Activated CD4-positive, alpha-beta memory T cell treated with anti-CD3 and anti-CD28 coated beads for 36 hours (primary cell): ENCODE measurements at regions not wholly inside any gene's neighbourhood (a gene's known extent, or its start where the extent isn't known, plus 50 kb on each side); places are given as distances from the start of the nearest gene placed in this dataset.

Experiments used
- CTCF ChIA-PET: fragments of 350-600 bp; sonication (Branson Sonifier 250); formaldehyde crosslinking; loops from one replicate; lab custom pipeline; 2021; ENCODE audit warnings: antibody characterized with exemption, inconsistent platforms; lab: Charles Lee
- POLR2A ChIA-PET: fragments of 350-600 bp; sonication (Branson Sonifier 250); formaldehyde crosslinking; loops from one replicate; lab custom pipeline; 2021; ENCODE audit warnings: antibody characterized with exemption; lab: Charles Lee
- DNase-seq: peaks from one replicate; pipeline ENCODE4 v3.0.0-alpha.2; 2020
- H3K27ac Mint-ChIP-seq: one replicate; pipeline ENCODE4 v1.8.0; 2021; ENCODE audit warnings: mixed read lengths
- H3K27me3 Mint-ChIP-seq: one replicate; pipeline ENCODE4 v1.8.0; 2021; ENCODE audit warnings: mixed read lengths
- H3K36me3 Mint-ChIP-seq: one replicate; pipeline ENCODE4 v1.8.0; 2021; ENCODE audit warnings: mixed read lengths
- H3K4me1 Mint-ChIP-seq: one replicate; pipeline ENCODE4 v1.8.0; 2021; ENCODE audit warnings: low read depth, mixed read lengths
- H3K4me3 Mint-ChIP-seq: one replicate; pipeline ENCODE4 v1.8.0; 2021; ENCODE audit warnings: mild to moderate bottlenecking, mixed read lengths
- H3K9me3 Mint-ChIP-seq: one replicate; pipeline ENCODE4 v1.8.0; 2021; ENCODE audit warnings: mixed read lengths
- intact Hi-C: fragments of 100-400 bp; cut with micrococcal nuclease; formaldehyde crosslinking; loops from one replicate; pipeline ENCODE4 v1.15.1; 2023

GRCh38 chr12:107336695-107337094, 243.3 kb upstream of the CRY1 start:
- ChIA-PET CTCF (interaction anchor here (1.0 kb wide), 1 partner anchor 66 kb away, joined by 3 read pairs; no protein-coding TSS in a partner anchor), POLR2A (no interaction called here)

GRCh38 chr12:107337346-107338095, 244.2 kb upstream of the CRY1 start:
- CTCF ChIA-PET: interaction anchor here (1.0 kb wide), 1 partner anchor 65 kb away, joined by 3 read pairs; no protein-coding TSS in a partner anchor
- intact Hi-C loops: loop anchor here (1.0 to 2.0 kb wide), 2 partner anchors 8 to 17 kb away; no protein-coding TSS in a partner anchor
- POLR2A ChIA-PET: no interaction called here
- Mint-ChIP-seq H3K9me3 (no peaks in the 10 kb centered on the region), H3K4me1 (peaks cover 44% of the 10 kb centered on the region), H3K27ac (peak overlapping the region; percentile 50), H3K4me3 (no peak overlapping the region), H3K27me3 (no peaks in the 10 kb centered on the region), H3K36me3 (no peaks in the 10 kb centered on the region)
- peak; percentile 54 for DNase-seq

More at GRCh38 chr12:107336695-107337094, 243.3 kb upstream of the CRY1 start:
- Mint-ChIP-seq H3K27me3 (no peaks in the 10 kb centered on the region), H3K9me3 (no peaks in the 10 kb centered on the region), H3K27ac (no peak overlapping the region), H3K4me3 (no peak overlapping the region), H3K4me1 (peaks cover 49% of the 10 kb centered on the region), H3K36me3 (no peaks in the 10 kb centered on the region)
- intact Hi-C loops: loop anchor here (1.0 to 2.0 kb wide), 2 partner anchors 7 to 16 kb away; no protein-coding TSS in a partner anchor
- DNase-seq: no peak

- ChIA-PET CTCF (no interaction called here), POLR2A (interaction anchor here (0.6 kb wide), 1 partner anchor 1091 kb away, joined by 3 read pairs; no protein-coding TSS in a partner anchor)
- peaks cover 3% of the 10 kb centered on the region for H3K36me3 Mint-ChIP-seq
- H3K9me3 Mint-ChIP-seq: no peaks in the 10 kb centered on the region
- H3K4me3 Mint-ChIP-seq: no peak overlapping the region
- peaks cover 33% of the 10 kb centered on the region for H3K4me1 Mint-ChIP-seq
- H3K27me3 Mint-ChIP-seq: no peaks in the 10 kb centered on the region
- no peak overlapping the region for H3K27ac Mint-ChIP-seq
- intact Hi-C loops: no loop called here
- DNase-seq: no peak
Measured at GRCh38 chr12:107339487-107339886, 246.1 kb upstream of the CRY1 start.

GRCh38 chr12:107339932-107340331, 246.6 kb upstream of the CRY1 start:
- Mint-ChIP-seq H3K36me3 (peaks cover 3% of the 10 kb centered on the region), H3K4me3 (no peak overlapping the region), H3K27me3 (no peaks in the 10 kb centered on the region), H3K4me1 (peaks cover 31% of the 10 kb centered on the region), H3K9me3 (no peaks in the 10 kb centered on the region), H3K27ac (no peak overlapping the region)
- DNase-seq: no peak
- ChIA-PET POLR2A (no interaction called here), CTCF (no interaction called here)
- intact Hi-C loops: no loop called here

DNA sequence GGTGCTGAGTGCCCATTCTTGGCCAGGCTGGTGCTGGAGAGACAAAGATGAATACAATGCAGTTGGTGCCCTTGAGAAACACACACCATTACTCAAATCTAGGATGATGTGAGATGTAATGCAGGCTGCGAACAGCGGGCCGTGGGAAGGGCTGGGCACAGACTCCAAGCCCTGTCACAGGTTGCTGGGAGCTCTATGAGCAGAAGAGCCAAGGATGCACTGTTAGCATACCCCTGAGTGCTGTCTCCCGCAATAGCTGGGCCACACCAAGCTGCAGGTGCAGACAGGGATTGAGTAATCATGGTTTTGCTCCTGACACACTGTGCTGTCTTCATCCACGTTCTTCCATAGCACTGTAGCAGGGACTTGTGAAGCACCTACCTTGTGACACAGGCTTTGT, 247.5 kb upstream of the CRY1 start:
- DNase-seq: no peak
- Mint-ChIP-seq H3K4me1 (peaks cover 33% of the 10 kb centered on the region), H3K9me3 (no peaks in the 10 kb centered on the region), H3K27ac (no peak overlapping the region), H3K27me3 (no peaks in the 10 kb centered on the region), H3K36me3 (peaks cover 4% of the 10 kb centered on the region), H3K4me3 (no peak overlapping the region)
- CTCF ChIA-PET: no interaction called here
- POLR2A ChIA-PET: no interaction called here
- intact Hi-C loops: no loop called here

DNA sequence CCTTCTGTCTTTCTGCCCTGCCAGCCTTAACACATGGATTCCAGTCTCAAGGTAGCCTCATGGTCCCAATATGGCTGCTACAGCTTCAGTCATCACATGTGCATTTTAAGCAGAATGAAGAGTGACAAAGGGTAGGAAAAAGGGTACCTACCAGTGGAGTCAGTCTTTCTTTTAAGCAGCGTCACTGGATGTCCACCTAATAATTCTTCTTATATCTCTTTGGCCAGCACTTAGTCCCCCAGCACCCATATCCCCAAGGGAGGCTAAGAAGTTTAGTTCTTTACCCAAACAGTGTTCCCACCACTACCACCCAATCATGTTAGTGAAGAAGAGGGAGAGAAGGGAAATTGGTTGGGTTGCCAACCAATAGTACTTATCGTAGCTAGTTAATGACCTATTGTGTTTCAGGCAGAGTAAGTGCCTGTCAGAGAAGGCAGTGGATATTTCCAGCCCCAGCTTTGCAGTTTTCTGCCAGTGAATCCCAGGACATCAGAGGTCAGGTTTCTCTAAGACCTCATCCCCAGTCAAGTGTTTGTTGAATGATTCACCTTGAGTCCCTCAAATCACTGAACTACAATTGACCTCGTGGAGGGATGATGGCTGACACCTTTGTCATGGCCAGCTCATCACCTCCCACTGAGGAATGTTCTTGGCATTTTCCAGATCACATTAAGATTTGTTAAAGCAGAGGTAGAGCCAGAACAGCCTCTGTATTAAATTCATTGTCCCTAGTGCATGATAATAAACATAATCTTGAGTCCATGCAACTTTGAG, 250.9 kb upstream of the CRY1 start:
- H3K36me3 Mint-ChIP-seq: peaks cover 10% of the 10 kb centered on the region
- H3K4me1 Mint-ChIP-seq: peaks cover 20% of the 10 kb centered on the region
- H3K27me3 Mint-ChIP-seq: no peaks in the 10 kb centered on the region
- ChIA-PET POLR2A (no interaction called here), CTCF (interaction anchor here (1.2 kb wide), 2 partner anchors 58 to 61 kb away, joined by 3 to 4 read pairs; no protein-coding TSS in a partner anchor)
- DNase-seq: no peak
- intact Hi-C loops: no loop called here
- H3K27ac Mint-ChIP-seq: no peak overlapping the region
- peaks cover 6% of the 10 kb centered on the region for H3K9me3 Mint-ChIP-seq
- no peak overlapping the region for H3K4me3 Mint-ChIP-seq

- ChIA-PET POLR2A (no interaction called here), CTCF (no interaction called here)
- Mint-ChIP-seq H3K4me3 (no peak overlapping the region), H3K27ac (no peak overlapping the region), H3K9me3 (peaks cover 6% of the 10 kb centered on the region), H3K4me1 (peaks cover 23% of the 10 kb centered on the region), H3K27me3 (no peaks in the 10 kb centered on the region), H3K36me3 (peaks cover 10% of the 10 kb centered on the region)
- intact Hi-C loops: no loop called here
- DNase-seq: no peak
Measured at GRCh38 chr12:107347261-107347660, 253.9 kb upstream of the CRY1 start.

DNA sequence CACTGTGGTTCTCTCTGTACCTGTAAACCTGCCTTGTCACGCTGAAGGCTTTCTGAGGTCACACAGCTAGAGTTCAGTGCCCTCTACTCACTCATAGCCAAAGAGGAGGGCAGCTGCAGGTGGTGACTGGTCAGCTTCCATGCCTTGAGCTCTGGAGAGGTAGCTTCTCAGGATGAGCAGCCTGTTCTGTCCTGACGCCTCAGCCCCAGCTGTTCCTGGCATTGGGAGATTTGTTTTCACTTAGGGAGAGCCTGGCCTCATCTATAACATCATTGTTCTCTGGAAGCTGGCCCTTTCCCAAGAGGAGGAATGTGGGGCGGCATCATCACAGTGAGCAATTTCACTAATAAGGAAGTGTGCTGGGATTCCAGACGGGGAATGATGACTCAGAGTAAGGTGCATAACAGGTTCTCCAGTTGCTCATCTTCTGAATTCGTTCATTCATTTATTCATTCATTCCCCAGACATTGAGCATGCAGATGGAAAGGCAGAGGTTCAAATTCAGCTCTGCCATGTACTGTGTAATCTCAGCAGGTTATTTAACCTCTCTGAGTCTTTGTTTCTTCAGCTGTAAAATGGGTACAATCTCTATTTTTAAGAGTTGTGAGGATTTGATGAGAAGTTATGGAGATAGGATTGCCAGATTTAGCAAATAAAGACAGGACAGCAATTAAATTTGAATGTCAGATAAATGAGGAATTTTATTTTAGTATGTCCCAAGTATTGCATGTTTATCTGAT, 255.8 kb upstream of the CRY1 start:
- no peaks in the 10 kb centered on the region for H3K27me3 Mint-ChIP-seq
- no peak for DNase-seq
- POLR2A ChIA-PET: interaction anchor here (0.6 kb wide), 1 partner anchor 19 kb away, joined by 3 read pairs; no protein-coding TSS in a partner anchor
- CTCF ChIA-PET: no interaction called here
- intact Hi-C loops: no loop called here
- peaks cover 33% of the 10 kb centered on the region for H3K4me1 Mint-ChIP-seq
- H3K36me3 Mint-ChIP-seq: peaks cover 7% of the 10 kb centered on the region
- no peak overlapping the region for H3K4me3 Mint-ChIP-seq
- no peak overlapping the region for H3K27ac Mint-ChIP-seq
- peaks cover 6% of the 10 kb centered on the region for H3K9me3 Mint-ChIP-seq

DNA sequence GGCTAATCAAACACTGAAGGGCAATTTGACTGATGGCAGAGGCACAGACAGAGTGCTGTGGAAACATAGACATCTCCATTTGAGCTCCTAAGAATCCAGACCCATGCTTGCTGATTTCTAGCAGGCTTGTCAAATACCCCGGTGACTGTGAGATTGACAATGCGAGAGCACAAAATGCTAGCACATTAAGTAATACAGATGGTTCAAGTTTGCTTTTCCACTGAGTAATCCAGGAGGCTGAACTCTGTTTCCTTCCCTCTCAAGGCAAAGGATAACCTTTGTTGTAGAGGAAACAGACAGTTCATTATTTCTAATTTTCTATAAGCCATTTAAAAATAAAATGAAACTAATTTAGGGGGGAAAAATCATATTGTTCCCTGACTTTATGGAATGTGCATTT, 256.5 kb upstream of the CRY1 start:
- intact Hi-C loops: no loop called here
- ChIA-PET CTCF (no interaction called here), POLR2A (no interaction called here)
- H3K27me3 Mint-ChIP-seq: no peaks in the 10 kb centered on the region
- no peak overlapping the region for H3K27ac Mint-ChIP-seq
- H3K9me3 Mint-ChIP-seq: peaks cover 6% of the 10 kb centered on the region
- H3K4me1 Mint-ChIP-seq: peaks cover 34% of the 10 kb centered on the region
- H3K36me3 Mint-ChIP-seq: peaks cover 7% of the 10 kb centered on the region
- DNase-seq: no peak
- H3K4me3 Mint-ChIP-seq: no peak overlapping the region

DNA sequence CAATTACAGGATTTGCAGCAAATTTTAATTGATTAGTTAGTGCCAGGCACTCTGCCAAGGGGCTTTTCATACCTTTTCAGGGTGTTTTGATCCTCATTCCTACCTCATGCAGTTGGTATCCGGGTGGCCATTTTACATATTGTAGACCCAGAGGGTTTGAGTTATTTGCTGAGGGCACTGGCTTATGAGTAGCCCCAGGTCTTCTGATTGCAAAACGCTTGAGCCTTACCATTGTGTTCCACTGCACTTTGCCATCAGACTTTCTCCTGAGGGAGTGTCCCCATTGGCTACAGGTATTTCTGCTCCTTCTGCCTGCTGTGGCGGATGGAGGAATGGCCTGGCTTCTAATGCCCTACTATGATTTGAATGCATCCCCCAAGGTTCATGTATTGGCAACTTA, 257.8 kb upstream of the CRY1 start:
- no peak for DNase-seq
- Mint-ChIP-seq H3K4me1 (peaks cover 32% of the 10 kb centered on the region), H3K27ac (no peak overlapping the region), H3K4me3 (no peak overlapping the region), H3K9me3 (peaks cover 6% of the 10 kb centered on the region), H3K27me3 (no peaks in the 10 kb centered on the region), H3K36me3 (peaks cover 6% of the 10 kb centered on the region)
- intact Hi-C loops: no loop called here
- POLR2A ChIA-PET: no interaction called here
- CTCF ChIA-PET: no interaction called here

DNA sequence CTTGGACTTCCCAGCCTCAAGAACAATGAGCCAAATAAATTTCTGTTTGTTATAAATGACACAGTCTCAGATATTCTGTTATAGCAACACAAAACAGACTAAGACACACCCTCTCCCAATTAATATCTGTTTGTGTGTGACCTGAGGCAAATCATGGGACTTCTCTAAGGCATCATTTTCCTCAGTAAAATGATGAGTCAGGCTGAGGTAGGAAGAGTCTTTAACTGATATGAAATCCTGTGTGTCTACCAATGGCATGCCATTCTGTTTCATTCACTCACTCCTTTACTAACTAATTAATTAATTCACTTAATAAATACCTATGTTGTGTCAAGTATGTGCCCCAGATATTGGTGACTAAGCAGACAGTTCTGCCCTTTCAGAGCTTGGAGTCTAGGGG, 258.4 kb upstream of the CRY1 start:
- peaks cover 6% of the 10 kb centered on the region for H3K36me3 Mint-ChIP-seq
- ChIA-PET POLR2A (no interaction called here), CTCF (interaction anchor here (1.1 kb wide), 1 partner anchor 220 kb away, joined by 3 read pairs; no protein-coding TSS in a partner anchor)
- H3K27me3 Mint-ChIP-seq: no peaks in the 10 kb centered on the region
- H3K4me3 Mint-ChIP-seq: no peak overlapping the region
- H3K27ac Mint-ChIP-seq: peak overlapping the region; percentile 14
- peaks cover 36% of the 10 kb centered on the region for H3K4me1 Mint-ChIP-seq
- no peak for DNase-seq
- H3K9me3 Mint-ChIP-seq: peaks cover 6% of the 10 kb centered on the region
- intact Hi-C loops: loop anchor here (1.0 to 2.0 kb wide), 3 partner anchors 17 to 30 kb away; no protein-coding TSS in a partner anchor
